ENCODE measurements at regions not wholly inside any gene's neighbourhood (a gene's known extent, or its start where the extent isn't known, plus 50 kb on each side); places are given as distances from the start of the nearest gene placed in this dataset.

- no peak for DNase-seq (ENCODE audit: low read depth in 2 of 2)
- H3K4me3 ChIP-seq (replicated peaks in 1 of 2; ENCODE audit: low read depth in 2 of 2, low read length in 2 of 2) = no peak overlapping the region
- TF ChIP-seq CTCF (IDR thresholded peaks at IDR 0.05; ENCODE audit: low read depth, low read length) = no peak
Observed at GRCh38 chr19:29294343-29294811, 81.4 kb upstream of the UQCRFS1 start.

GRCh38 chr19:29295285-29295684 is 82.3 kb upstream of the UQCRFS1 start:
- DNase-seq (ENCODE audit: low read depth in 2 of 2) = no peak
- TF ChIP-seq CTCF (IDR thresholded peaks at IDR 0.05; ENCODE audit: low read depth, low read length) = no peak
- no peak overlapping the region for H3K4me3 ChIP-seq (replicated peaks in 1 of 2; ENCODE audit: low read depth in 2 of 2, low read length in 2 of 2)

- no peak for DNase-seq (ENCODE audit: low read depth in 2 of 2)
- H3K4me3 ChIP-seq (replicated peaks in 1 of 2; ENCODE audit: low read depth in 2 of 2, low read length in 2 of 2) = no peak overlapping the region
- TF ChIP-seq CTCF (IDR thresholded peaks at IDR 0.05; ENCODE audit: low read depth, low read length) = no peak
Observed at GRCh38 chr19:29297381-29297780, 84.4 kb upstream of the UQCRFS1 start.

GRCh38 chr19:29299416-29300380 is 86.7 kb upstream of the UQCRFS1 start:
- no peak for TF ChIP-seq CTCF (IDR thresholded peaks at IDR 0.05; ENCODE audit: low read depth, low read length)
- DNase-seq (ENCODE audit: low read depth in 2 of 2) = no peak
- H3K4me3 ChIP-seq (replicated peaks in 1 of 2; ENCODE audit: low read depth in 2 of 2, low read length in 2 of 2) = no peak overlapping the region

GRCh38 chr19:29302002-29302928 is 89.3 kb upstream of the UQCRFS1 start:
- TF ChIP-seq CTCF (IDR thresholded peaks at IDR 0.05; ENCODE audit: low read depth, low read length) = no peak
- H3K4me3 ChIP-seq (replicated peaks in 1 of 2; ENCODE audit: low read depth in 2 of 2, low read length in 2 of 2) = no peak overlapping the region
- DNase-seq (ENCODE audit: low read depth in 2 of 2) = no peak

GRCh38 chr19:29303069-29303718 is 90.2 kb upstream of the UQCRFS1 start:
- TF ChIP-seq CTCF (IDR thresholded peaks at IDR 0.05; ENCODE audit: low read depth, low read length) = no peak
- H3K4me3 ChIP-seq (replicated peaks in 1 of 2; ENCODE audit: low read depth in 2 of 2, low read length in 2 of 2) = no peak overlapping the region
- DNase-seq (ENCODE audit: low read depth in 2 of 2) = no peak

All from cardiac fibroblast (primary cell).